ENCODE measurements at regions not wholly inside any gene's neighbourhood (a gene's known extent, or its start where the extent isn't known, plus 50 kb on each side); places are given as distances from the start of the nearest gene placed in this dataset.

DNA sequence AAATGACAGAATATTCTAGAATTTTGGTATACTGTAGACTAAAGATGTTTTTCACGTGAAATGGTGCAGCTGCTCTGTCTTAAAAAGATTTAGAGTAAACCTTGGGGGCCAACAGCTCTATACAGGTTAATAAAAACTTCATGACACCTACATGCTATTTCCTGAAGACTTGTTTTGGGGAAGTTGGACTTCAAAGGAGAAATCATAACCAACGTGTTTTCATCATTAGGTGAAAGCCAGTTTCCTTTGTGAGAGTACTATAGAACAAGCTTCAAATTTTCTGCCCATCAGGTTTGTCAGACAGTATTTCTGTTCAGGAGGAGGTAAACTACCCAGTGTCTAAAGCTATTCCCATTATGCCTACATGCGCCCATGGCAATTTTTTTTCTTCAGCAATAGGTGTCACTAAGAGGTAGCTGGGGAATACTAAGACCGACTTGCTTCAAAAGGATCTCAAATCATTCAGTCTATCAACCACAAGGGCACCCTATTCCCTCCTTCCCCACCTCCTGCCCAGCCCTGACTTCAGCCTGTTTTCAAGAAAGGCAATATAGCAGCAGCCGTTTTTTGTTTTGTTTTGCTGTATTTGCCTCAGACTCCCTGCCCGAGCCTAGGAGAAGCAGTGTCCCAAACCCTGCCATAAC, 237.3 kb upstream of the SP8 start:
- TF ChIP-seq, protein P1, sequence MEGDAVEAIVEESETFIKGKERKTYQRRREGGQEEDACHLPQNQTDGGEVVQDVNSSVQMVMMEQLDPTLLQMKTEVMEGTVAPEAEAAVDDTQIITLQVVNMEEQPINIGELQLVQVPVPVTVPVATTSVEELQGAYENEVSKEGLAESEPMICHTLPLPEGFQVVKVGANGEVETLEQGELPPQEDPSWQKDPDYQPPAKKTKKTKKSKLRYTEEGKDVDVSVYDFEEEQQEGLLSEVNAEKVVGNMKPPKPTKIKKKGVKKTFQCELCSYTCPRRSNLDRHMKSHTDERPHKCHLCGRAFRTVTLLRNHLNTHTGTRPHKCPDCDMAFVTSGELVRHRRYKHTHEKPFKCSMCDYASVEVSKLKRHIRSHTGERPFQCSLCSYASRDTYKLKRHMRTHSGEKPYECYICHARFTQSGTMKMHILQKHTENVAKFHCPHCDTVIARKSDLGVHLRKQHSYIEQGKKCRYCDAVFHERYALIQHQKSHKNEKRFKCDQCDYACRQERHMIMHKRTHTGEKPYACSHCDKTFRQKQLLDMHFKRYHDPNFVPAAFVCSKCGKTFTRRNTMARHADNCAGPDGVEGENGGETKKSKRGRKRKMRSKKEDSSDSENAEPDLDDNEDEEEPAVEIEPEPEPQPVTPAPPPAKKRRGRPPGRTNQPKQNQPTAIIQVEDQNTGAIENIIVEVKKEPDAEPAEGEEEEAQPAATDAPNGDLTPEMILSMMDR (conservative IDR thresholded peaks at IDR 0.05; ENCODE audit: low read depth, low read length) = no peak
- TF ChIP-seq EZH2 (IDR thresholded peaks at IDR 0.05; ENCODE audit: low read length, unreplicated experiment) (no peak), EZH2phosphoT487 (IDR thresholded peaks at IDR 0.05; ENCODE audit: borderline replicate concordance, low read length) (no peak)
